ENCODE measurements at regions not wholly inside any gene's neighbourhood (a gene's known extent, or its start where the extent isn't known, plus 50 kb on each side); places are given as distances from the start of the nearest gene placed in this dataset.
"Not testable (repeated sequence)": the region's sequence is repeated elsewhere in the genome, so short reads cannot be mapped to it uniquely, and the experiment has no call there.

DNA sequence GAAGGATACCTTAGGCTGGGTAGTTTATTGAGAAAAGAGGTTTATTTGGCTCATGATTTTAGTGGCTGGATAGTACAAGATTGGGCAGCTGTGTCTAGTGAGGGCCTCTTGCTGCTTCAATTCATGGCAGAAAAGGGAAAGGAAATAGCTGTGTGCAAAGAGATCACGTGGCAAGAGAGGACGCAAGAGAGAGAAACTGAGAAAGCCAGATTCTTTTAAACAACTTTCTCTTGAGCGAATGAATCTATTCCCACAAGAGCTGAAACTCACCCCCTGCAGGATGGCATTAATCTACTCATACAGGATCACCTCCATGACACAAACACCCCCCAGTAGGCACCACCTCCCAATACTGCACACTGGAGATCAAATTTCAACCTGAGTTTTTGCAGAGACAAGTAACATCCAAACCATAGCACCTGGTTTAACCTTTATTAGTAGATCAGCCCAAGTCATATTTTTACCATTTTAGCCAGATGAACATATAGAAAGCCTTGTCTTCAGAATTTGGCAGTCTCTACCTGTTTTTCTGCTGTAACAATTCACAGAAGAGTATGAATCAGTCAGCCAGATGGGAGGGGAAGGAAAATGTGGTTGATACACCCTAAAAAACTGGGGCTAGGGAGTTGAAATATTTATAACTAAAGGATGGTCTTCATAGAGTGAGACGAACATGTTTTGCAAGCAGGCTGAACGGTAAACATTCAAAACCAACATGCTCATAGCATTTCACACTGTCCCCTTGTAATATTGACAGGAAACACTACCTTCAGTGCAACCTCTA, 73.9 kb upstream of the NCKAP5 start:
- TF ChIP-seq, protein P1, sequence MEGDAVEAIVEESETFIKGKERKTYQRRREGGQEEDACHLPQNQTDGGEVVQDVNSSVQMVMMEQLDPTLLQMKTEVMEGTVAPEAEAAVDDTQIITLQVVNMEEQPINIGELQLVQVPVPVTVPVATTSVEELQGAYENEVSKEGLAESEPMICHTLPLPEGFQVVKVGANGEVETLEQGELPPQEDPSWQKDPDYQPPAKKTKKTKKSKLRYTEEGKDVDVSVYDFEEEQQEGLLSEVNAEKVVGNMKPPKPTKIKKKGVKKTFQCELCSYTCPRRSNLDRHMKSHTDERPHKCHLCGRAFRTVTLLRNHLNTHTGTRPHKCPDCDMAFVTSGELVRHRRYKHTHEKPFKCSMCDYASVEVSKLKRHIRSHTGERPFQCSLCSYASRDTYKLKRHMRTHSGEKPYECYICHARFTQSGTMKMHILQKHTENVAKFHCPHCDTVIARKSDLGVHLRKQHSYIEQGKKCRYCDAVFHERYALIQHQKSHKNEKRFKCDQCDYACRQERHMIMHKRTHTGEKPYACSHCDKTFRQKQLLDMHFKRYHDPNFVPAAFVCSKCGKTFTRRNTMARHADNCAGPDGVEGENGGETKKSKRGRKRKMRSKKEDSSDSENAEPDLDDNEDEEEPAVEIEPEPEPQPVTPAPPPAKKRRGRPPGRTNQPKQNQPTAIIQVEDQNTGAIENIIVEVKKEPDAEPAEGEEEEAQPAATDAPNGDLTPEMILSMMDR (IDR thresholded peaks at IDR 0.05), result no peak
- no peak overlapping the region for H3K27ac ChIP-seq

DNA sequence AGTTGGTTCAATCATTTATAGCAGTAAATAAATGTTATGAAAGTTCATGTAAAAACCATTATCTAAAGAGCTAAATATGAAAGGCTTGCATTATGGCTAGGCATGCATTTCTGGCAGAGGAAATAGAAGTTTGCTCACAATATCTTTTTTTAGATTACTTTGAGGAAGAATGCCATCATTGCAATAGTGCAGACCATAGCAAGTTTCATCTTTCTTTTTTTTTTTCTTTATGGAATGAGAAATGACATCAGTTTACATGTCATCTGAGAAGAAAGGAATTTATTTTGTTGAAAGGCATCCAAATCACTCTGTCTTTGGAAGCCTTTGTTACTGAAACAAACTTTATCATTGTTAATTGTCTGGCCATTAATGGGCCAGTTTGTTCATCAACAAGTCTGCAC, 74.5 kb upstream of the NCKAP5 start:
- no peak overlapping the region for H3K27ac ChIP-seq
- TF ChIP-seq, protein P1 (IDR thresholded peaks at IDR 0.05), result no peak
- no peak for TF ChIP-seq ZFX (IDR thresholded peaks at IDR 0.05; ENCODE audit: borderline replicate concordance)

DNA sequence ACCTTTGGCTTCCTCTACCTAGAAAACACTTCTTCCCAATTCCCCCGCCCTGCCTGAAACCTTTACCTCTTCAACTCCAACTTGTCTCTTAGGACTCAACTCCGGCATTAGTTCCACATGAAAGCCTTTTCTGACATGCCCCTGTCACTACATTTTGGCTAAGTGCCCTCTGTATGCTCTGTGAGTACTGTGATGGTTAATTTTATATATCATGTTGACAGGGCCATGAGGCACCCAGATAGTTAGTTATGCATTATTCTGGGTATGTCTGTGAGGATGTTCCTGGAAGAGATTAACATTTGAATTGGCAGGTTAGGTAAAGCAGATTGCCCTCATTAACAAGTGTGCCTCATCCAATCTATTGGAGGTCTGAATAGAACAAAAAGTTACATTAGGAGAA, 75.6 kb upstream of the NCKAP5 start:
- H3K27ac ChIP-seq, result no peak overlapping the region
- TF ChIP-seq, protein P1 (IDR thresholded peaks at IDR 0.05), result no peak
- TF ChIP-seq ZFX (IDR thresholded peaks at IDR 0.05; ENCODE audit: borderline replicate concordance), result no peak

DNA sequence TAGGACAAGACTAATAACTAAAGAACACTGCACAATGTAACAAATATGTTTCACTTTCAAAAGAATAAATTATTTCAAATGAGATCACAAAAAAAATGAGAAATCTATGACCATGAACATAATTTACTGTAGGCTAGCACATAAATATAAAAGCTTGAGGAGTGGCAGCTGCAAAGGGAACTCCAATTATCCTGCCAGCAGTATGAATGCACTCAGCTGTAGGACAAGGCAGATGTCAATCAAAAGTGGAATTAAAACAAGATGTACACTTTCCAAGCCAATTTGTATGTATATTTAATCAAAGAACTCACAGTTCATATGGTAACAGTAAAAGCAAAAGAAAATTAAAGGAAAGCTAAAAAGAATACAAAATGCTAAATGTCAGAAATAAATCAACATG, 76.6 kb upstream of the NCKAP5 start:
- no peak for TF ChIP-seq ZFX (IDR thresholded peaks at IDR 0.05; ENCODE audit: borderline replicate concordance)
- TF ChIP-seq, protein P1 (IDR thresholded peaks at IDR 0.05), result no peak
- H3K27ac ChIP-seq, result no peak overlapping the region

DNA sequence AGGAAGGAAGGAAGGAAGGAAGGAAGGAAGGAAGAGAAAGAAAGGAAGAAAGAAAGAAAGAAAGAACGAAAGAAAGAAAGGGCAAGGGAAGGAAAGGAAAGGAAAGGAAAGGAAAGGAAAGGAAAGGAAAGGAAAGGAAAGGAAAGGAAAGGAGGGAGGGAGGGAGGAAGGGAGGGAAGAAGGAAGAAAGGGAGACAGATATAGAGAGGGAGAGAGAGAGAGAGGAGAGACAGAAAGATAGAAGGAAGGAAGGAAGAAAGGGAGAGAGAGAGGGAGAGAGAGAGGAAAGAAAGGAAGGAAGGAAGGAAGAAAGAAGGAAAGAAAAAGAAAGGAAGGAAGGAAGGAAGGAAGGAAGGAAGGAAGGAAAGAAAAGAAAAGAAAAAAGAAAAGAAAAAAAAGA, 79.1 kb upstream of the NCKAP5 start:
- H3K27ac ChIP-seq, result not testable (repeated sequence)

DNA sequence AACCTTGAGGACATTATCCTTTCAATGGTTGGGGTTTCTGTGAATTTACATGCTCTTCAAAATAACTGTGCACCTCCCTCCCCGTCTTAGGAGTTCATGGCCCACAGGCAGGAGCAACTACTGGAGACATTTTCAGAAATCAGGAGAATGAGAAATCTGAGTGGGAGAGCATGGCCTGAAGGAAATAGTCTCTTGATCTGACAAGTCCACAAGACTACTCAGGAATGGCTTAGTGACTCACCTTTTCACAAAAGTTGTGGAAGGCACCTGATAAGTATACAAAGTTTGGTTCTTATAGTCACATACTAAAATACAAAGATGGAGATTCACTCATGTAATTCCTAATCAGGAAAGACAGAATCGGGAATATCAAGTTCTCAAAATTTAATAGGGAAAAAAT, 83.6 kb upstream of the NCKAP5 start:
- no peak for TF ChIP-seq ZFX (IDR thresholded peaks at IDR 0.05; ENCODE audit: borderline replicate concordance)
- no peak overlapping the region for H3K27ac ChIP-seq

DNA sequence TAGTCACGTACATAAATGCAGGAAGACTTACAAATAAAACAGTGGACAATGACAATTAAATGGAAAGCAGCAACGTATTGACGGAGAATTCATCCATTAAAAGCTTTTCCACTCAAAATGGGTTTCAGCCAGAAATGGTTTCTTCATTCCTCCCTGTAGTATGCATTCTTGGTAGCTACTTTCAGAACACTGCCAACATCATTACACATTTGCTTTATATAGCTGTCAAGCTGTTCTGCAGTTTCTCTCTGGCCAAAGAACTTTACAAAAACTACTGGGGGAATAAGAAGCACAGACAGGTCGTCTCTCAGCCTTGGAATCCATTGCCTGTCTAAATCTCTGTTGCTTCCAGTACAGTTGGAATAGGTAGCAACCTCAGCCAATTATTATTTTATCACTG, 84.1 kb upstream of the NCKAP5 start:
- H3K27ac ChIP-seq, result no peak overlapping the region
- TF ChIP-seq, protein P1 (IDR thresholded peaks at IDR 0.05), result no peak
- no peak for TF ChIP-seq ZFX (IDR thresholded peaks at IDR 0.05; ENCODE audit: borderline replicate concordance)

DNA sequence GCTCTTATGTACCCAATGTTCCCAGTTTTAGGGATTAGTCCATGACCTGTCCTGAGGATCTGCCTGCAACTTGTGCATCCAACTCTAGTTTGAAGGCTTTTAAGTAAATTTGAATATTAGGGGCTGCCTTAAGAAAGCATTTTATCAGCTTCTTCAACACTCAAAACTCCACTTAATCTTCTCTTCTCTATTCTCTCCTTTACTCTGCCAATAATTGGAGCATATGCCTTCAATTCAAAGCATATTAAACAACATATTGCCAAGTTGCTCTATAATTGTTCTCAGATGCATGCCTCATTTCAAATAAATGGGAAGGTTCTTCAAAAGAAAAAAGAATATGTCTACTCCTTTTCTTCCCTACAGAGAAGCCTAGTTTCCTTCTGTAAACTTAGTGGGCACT, 84.8 kb upstream of the NCKAP5 start:
- no peak overlapping the region for H3K27ac ChIP-seq
- TF ChIP-seq, protein P1 (IDR thresholded peaks at IDR 0.05), result no peak
- no peak for TF ChIP-seq ZFX (IDR thresholded peaks at IDR 0.05; ENCODE audit: borderline replicate concordance)

Data from 22Rv1 (cell line).